Stomach smooth muscle (tissue), 2 donors: ENCODE measurements at regions not wholly inside any gene's neighbourhood (a gene's known extent, or its start where the extent isn't known, plus 50 kb on each side); places are given as distances from the start of the nearest gene placed in this dataset.

Experiments
- H3K27ac ChIP-seq: one replicate; pipeline ENCODE4 v1.7.0; 2013; ENCODE audit warnings: mild to moderate bottlenecking, low read length, inconsistent platforms
- H3K27me3 ChIP-seq, 2 donors: one replicate each; pipeline ENCODE4 v1.7.0; 2013; ENCODE audit warnings: low read length in 2 of 2; ENCODE audit not compliant: insufficient read depth in 2 of 2, control insufficient read depth in 1 of 2
- H3K36me3 ChIP-seq, 2 donors: one replicate each; pipeline ENCODE4 v1.7.0; 2013; ENCODE audit warnings: low read length in 2 of 2; ENCODE audit not compliant: control insufficient read depth in 2 of 2, insufficient read depth in 2 of 2
- H3K4me1 ChIP-seq: one replicate; pipeline ENCODE4 v1.7.0; 2013; ENCODE audit warnings: low read length; ENCODE audit not compliant: control insufficient read depth, insufficient read depth
- H3K4me3 ChIP-seq, 2 donors: one replicate each; pipeline ENCODE4 v1.7.0; 2013; ENCODE audit warnings: low read length in 2 of 2
- H3K9ac ChIP-seq, 2 donors: one replicate each; pipeline ENCODE4 v1.7.0; 2013; ENCODE audit warnings: low read length in 2 of 2, mild to moderate bottlenecking in 1 of 2
- H3K9me3 ChIP-seq, 2 donors: one replicate each; pipeline ENCODE4 v1.7.0; 2013; ENCODE audit warnings: low read length in 2 of 2; ENCODE audit not compliant: control insufficient read depth in 2 of 2
- donor health status: healthy.
- donor health status: Pancreatic carcinoma.

GRCh38 chr1:239178961-239179360, 207.4 kb upstream of the CHRM3 start:
- H3K9ac ChIP-seq: no peak overlapping the region
- no peak overlapping the region for H3K27ac ChIP-seq
- H3K4me3 ChIP-seq: no peak overlapping the region
- no peaks in the 10 kb centered on the region for H3K9me3 ChIP-seq
- H3K4me1 ChIP-seq: no peaks in the 10 kb centered on the region
- H3K36me3 ChIP-seq: no peaks in the 10 kb centered on the region
- no peaks in the 10 kb centered on the region for H3K27me3 ChIP-seq

- no peaks in the 10 kb centered on the region for H3K36me3 ChIP-seq
- no peak overlapping the region for H3K9ac ChIP-seq
- H3K27ac ChIP-seq: no peak overlapping the region
- no peaks in the 10 kb centered on the region for H3K27me3 ChIP-seq
- H3K9me3 ChIP-seq: no peaks in the 10 kb centered on the region
- no peak overlapping the region for H3K4me3 ChIP-seq
- H3K4me1 ChIP-seq: no peaks in the 10 kb centered on the region
Observed at GRCh38 chr1:239174880-239175279, 211.5 kb upstream of the CHRM3 start.

GRCh38 chr1:239170828-239171227, 215.5 kb upstream of the CHRM3 start:
- Histone ChIP-seq H3K27me3 (no peaks in the 10 kb centered on the region), H3K4me3 (no peak overlapping the region), H3K36me3 (no peaks in the 10 kb centered on the region), H3K9ac (no peak overlapping the region), H3K4me1 (no peaks in the 10 kb centered on the region), H3K27ac (no peak overlapping the region), H3K9me3 (peaks cover 6 to 9% of the 10 kb centered on the region in 2 donors)

GRCh38 chr1:239169276-239169675, 217.1 kb upstream of the CHRM3 start:
- Histone ChIP-seq H3K36me3 (no peaks in the 10 kb centered on the region), H3K9ac (no peak overlapping the region), H3K4me3 (no peak overlapping the region), H3K9me3 (peaks cover 6 to 9% of the 10 kb centered on the region in 2 donors), H3K4me1 (no peaks in the 10 kb centered on the region), H3K27me3 (no peaks in the 10 kb centered on the region), H3K27ac (no peak overlapping the region)

- no peaks in the 10 kb centered on the region for H3K27me3 ChIP-seq
- no peak overlapping the region for H3K27ac ChIP-seq
- no peak overlapping the region for H3K9ac ChIP-seq
- H3K4me3 ChIP-seq: no peak overlapping the region
- H3K4me1 ChIP-seq: no peaks in the 10 kb centered on the region
- peaks cover 5 to 6% of the 10 kb centered on the region in 2 donors for H3K9me3 ChIP-seq
- no peaks in the 10 kb centered on the region for H3K36me3 ChIP-seq
Observed at GRCh38 chr1:239164451-239165180, 221.8 kb upstream of the CHRM3 start.

GRCh38 chr1:239155466-239156091, 230.8 kb upstream of the CHRM3 start:
- no peaks in the 10 kb centered on the region for H3K27me3 ChIP-seq
- no peaks in the 10 kb centered on the region for H3K4me1 ChIP-seq
- H3K4me3 ChIP-seq: no peak overlapping the region
- no peaks in the 10 kb centered on the region for H3K9me3 ChIP-seq
- no peak overlapping the region for H3K9ac ChIP-seq
- H3K27ac ChIP-seq: no peak overlapping the region
- H3K36me3 ChIP-seq: no peaks in the 10 kb centered on the region

GRCh38 chr1:239151937-239152336, 234.4 kb upstream of the CHRM3 start:
- Histone ChIP-seq H3K27me3 (no peaks in the 10 kb centered on the region), H3K36me3 (no peaks in the 10 kb centered on the region), H3K27ac (no peak overlapping the region), H3K4me3 (no peak overlapping the region), H3K9ac (no peak overlapping the region), H3K4me1 (no peaks in the 10 kb centered on the region), H3K9me3 (no peaks in the 10 kb centered on the region)

GRCh38 chr1:239140968-239141367, 245.4 kb upstream of the CHRM3 start:
- no peaks in the 10 kb centered on the region for H3K27me3 ChIP-seq
- no peak overlapping the region for H3K9ac ChIP-seq
- H3K4me3 ChIP-seq: no peak overlapping the region
- no peak overlapping the region for H3K27ac ChIP-seq
- no peaks in the 10 kb centered on the region for H3K36me3 ChIP-seq
- H3K9me3 ChIP-seq: peaks cover 0 to 3% of the 10 kb centered on the region in 2 donors
- H3K4me1 ChIP-seq: no peaks in the 10 kb centered on the region

- Histone ChIP-seq H3K4me1 (no peaks in the 10 kb centered on the region), H3K9ac (no peak overlapping the region), H3K9me3 (peaks cover 0 to 3% of the 10 kb centered on the region in 2 donors), H3K27me3 (no peaks in the 10 kb centered on the region), H3K36me3 (no peaks in the 10 kb centered on the region), H3K27ac (no peak overlapping the region), H3K4me3 (no peak overlapping the region)
Observed at GRCh38 chr1:239139801-239140200, 246.6 kb upstream of the CHRM3 start.

GRCh38 chr1:239128541-239128940, 257.8 kb upstream of the CHRM3 start:
- Histone ChIP-seq H3K9ac (no peak overlapping the region), H3K27ac (no peak overlapping the region), H3K4me3 (no peak overlapping the region), H3K27me3 (no peaks in the 10 kb centered on the region), H3K36me3 (no peaks in the 10 kb centered on the region), H3K4me1 (no peaks in the 10 kb centered on the region), H3K9me3 (no peaks in the 10 kb centered on the region)

- no peaks in the 10 kb centered on the region for H3K4me1 ChIP-seq
- H3K9me3 ChIP-seq: no peaks in the 10 kb centered on the region
- no peaks in the 10 kb centered on the region for H3K36me3 ChIP-seq
- no peak overlapping the region for H3K27ac ChIP-seq
- no peak overlapping the region for H3K9ac ChIP-seq
- no peaks in the 10 kb centered on the region for H3K27me3 ChIP-seq
- H3K4me3 ChIP-seq: no peak overlapping the region
Observed at GRCh38 chr1:239126884-239127283, 259.5 kb upstream of the CHRM3 start.
